Esophagus muscularis mucosa (tissue), 4 donors: ENCODE measurements at regions not wholly inside any gene's neighbourhood (a gene's known extent, or its start where the extent isn't known, plus 50 kb on each side); places are given as distances from the start of the nearest gene placed in this dataset.

Experiments
- DNase-seq: peaks from one replicate; pipeline ENCODE4 v3.0.0-alpha.2; 2017; ENCODE audit errors: extremely low spot score
- H3K27ac ChIP-seq, 4 donors: fragments of 200-600 bp; sonication (generic); replicated peaks in 1 of 4; 1 replicate in 3 of 4; 2 replicates in 1 of 4; pipeline ENCODE4 v1.5.1; 2016 to 2019; ENCODE audit warnings: mild to moderate bottlenecking in 1 of 4
- H3K27me3 ChIP-seq, 4 donors: fragments of 200-600 bp; sonication (generic); one replicate each; pipeline versions ENCODE4 v1.5.1 to v1.6.0; 2016 to 2019
- H3K36me3 ChIP-seq, 4 donors: fragments of 200-600 bp; sonication (generic); one replicate each; pipeline ENCODE4 v1.5.1; 2016 to 2019
- H3K4me1 ChIP-seq, 4 donors: fragments of 200-600 bp; sonication (generic); one replicate each; pipeline ENCODE4 v1.5.1; 2016 to 2019
- H3K4me3 ChIP-seq, 4 donors: fragments of 200-600 bp; sonication (generic); 1 replicate in 2 of 4; 2 replicates in 2 of 4; pipeline ENCODE4 v1.5.1; 2016 to 2019; ENCODE audit warnings: mild to moderate bottlenecking in 4 of 4, moderate library complexity in 1 of 4
- H3K9me3 ChIP-seq, 4 donors: fragments of 200-600 bp; sonication (generic); 1 replicate in 3 of 4; 2 replicates in 1 of 4; pipeline ENCODE4 v1.5.1; 2016 to 2019
- CTCF ChIP-seq, 3 experiments: fragments of 200-600 bp in 2 of 3; fragments of 450-650 bp in 1 of 3; sonication (generic) in 2 of 3; IDR thresholded peaks; one replicate each; pipeline ENCODE4 v1.5.1; 2017 to 2019; ENCODE audit warnings: antibody characterized with exemption in 3 of 3, mild to moderate bottlenecking in 2 of 3, moderate library complexity in 1 of 3
- EP300 ChIP-seq: sonication (generic); formaldehyde crosslinking; IDR thresholded peaks from one replicate; pipeline ENCODE4 v1.6.1; 2017; ENCODE audit warnings: antibody characterized with exemption
- POLR2A ChIP-seq: fragments of 450-650 bp; IDR thresholded peaks from one replicate; pipeline ENCODE4 v1.6.1; 2017; ENCODE audit warnings: antibody characterized with exemption, moderate library complexity, mild to moderate bottlenecking, low read depth
- POLR2AphosphoS5 ChIP-seq, 2 donors: sonication (generic); formaldehyde crosslinking; IDR thresholded peaks; one replicate each; pipeline ENCODE4 v1.6.1; 2017; ENCODE audit warnings: antibody characterized with exemption in 2 of 2
- WGBS: methylation state at CpG from one replicate; pipeline ENCODE4 v1.1.5; 2018; 5-methylcytosine and 5-hydroxymethylcytosine counted together
- intact Hi-C: fragments of 100-400 bp; cut with DNase I; formaldehyde crosslinking; loops from one replicate; pipeline ENCODE4 v1.15.1; 2023

GRCh38 chr6:147972448-147972847, 370.2 kb upstream of the SASH1 start:
- H3K27me3 ChIP-seq, result no peaks in the 10 kb centered on the region
- H3K9me3 ChIP-seq, result peaks cover 0 to 9% (median 0%) of the 10 kb centered on the region in 4 donors
- H3K36me3 ChIP-seq, result no peaks in the 10 kb centered on the region
- no peak overlapping the region for H3K27ac ChIP-seq
- TF ChIP-seq POLR2AphosphoS5 (IDR thresholded peaks at IDR 0.05) (no peak), CTCF (IDR thresholded peaks at IDR 0.05) (no peak), EP300 (no peak), POLR2A (no peak)
- intact Hi-C loops, result no loop called here
- no peak for DNase-seq
- no peaks in the 10 kb centered on the region for H3K4me1 ChIP-seq
- WGBS, result 70% methylated on average over 5 of the region's 5 CpGs
- H3K4me3 ChIP-seq, result no peak overlapping the region

- TF ChIP-seq CTCF (IDR thresholded peaks at IDR 0.05), result no peak
- no peak for TF ChIP-seq POLR2AphosphoS5 (IDR thresholded peaks at IDR 0.05)
- no peak for TF ChIP-seq EP300
- no peak for TF ChIP-seq POLR2A
- Histone ChIP-seq H3K27me3 (no peaks in the 10 kb centered on the region), H3K9me3 (peaks cover 0 to 9% (median 0%) of the 10 kb centered on the region in 4 donors), H3K36me3 (no peaks in the 10 kb centered on the region), H3K27ac (no peak overlapping the region), H3K4me1 (no peaks in the 10 kb centered on the region), H3K4me3 (no peak overlapping the region)
- DNase-seq, result no peak
- intact Hi-C loops, result no loop called here
- WGBS, result 93% methylated on average over 5 of the region's 5 CpGs
Observed at GRCh38 chr6:147973806-147974205, 368.8 kb upstream of the SASH1 start.

GRCh38 chr6:147974376-147974775, 368.3 kb upstream of the SASH1 start:
- Histone ChIP-seq H3K4me3 (no peak overlapping the region), H3K4me1 (no peaks in the 10 kb centered on the region), H3K9me3 (peaks cover 0 to 9% (median 0%) of the 10 kb centered on the region in 4 donors), H3K27ac (no peak overlapping the region), H3K27me3 (no peaks in the 10 kb centered on the region), H3K36me3 (no peaks in the 10 kb centered on the region)
- WGBS, result 56% methylated on average over 4 of the region's 4 CpGs
- TF ChIP-seq CTCF (IDR thresholded peaks at IDR 0.05) (no peak), POLR2A (no peak), EP300 (no peak), POLR2AphosphoS5 (IDR thresholded peaks at IDR 0.05) (no peak)
- DNase-seq, result no peak
- intact Hi-C loops, result no loop called here

- Histone ChIP-seq H3K4me3 (no peak overlapping the region), H3K9me3 (no peaks in the 10 kb centered on the region), H3K27ac (no peak overlapping the region), H3K36me3 (no peaks in the 10 kb centered on the region), H3K27me3 (no peaks in the 10 kb centered on the region), H3K4me1 (no peaks in the 10 kb centered on the region)
- DNase-seq, result no peak
- intact Hi-C loops, result no loop called here
- WGBS, result 81% methylated on average over 5 of the region's 5 CpGs
- no peak for TF ChIP-seq POLR2AphosphoS5 (IDR thresholded peaks at IDR 0.05)
- no peak for TF ChIP-seq POLR2A
- no peak for TF ChIP-seq CTCF (IDR thresholded peaks at IDR 0.05)
- no peak for TF ChIP-seq EP300
Observed at GRCh38 chr6:147977851-147978465, 364.7 kb upstream of the SASH1 start.

- no peak overlapping the region for H3K4me3 ChIP-seq
- TF ChIP-seq POLR2A (no peak), POLR2AphosphoS5 (IDR thresholded peaks at IDR 0.05) (no peak)
- peaks cover 0 to 11% (median 4%) of the 10 kb centered on the region in 4 donors for H3K4me1 ChIP-seq
- no peaks in the 10 kb centered on the region for H3K9me3 ChIP-seq
- WGBS, result 91% methylated on average over 2 of the region's 2 CpGs
- intact Hi-C loops, result no loop called here
- no peak for DNase-seq
- H3K27me3 ChIP-seq, result no peaks in the 10 kb centered on the region
- no peaks in the 10 kb centered on the region for H3K36me3 ChIP-seq
- H3K27ac ChIP-seq, result no peak overlapping the region
Observed at GRCh38 chr6:147979966-147980365, 362.7 kb upstream of the SASH1 start.
